GM12864 (cell line): ENCODE measurements at regions not wholly inside any gene's neighbourhood (a gene's known extent, or its start where the extent isn't known, plus 50 kb on each side); places are given as distances from the start of the nearest gene placed in this dataset.

Experiments
- DNase-seq: peaks from one replicate; pipeline ENCODE4 v3.0.0-alpha.2; 2011; ENCODE audit warnings: low read depth
- H3K4me3 ChIP-seq: 2 replicates; pipeline ENCODE4 v1.5.1; 2011; ENCODE audit warnings: mild to moderate bottlenecking, low read depth, low read length, control low read depth
- CTCF ChIP-seq: IDR thresholded peaks from 2 replicates; pipeline ENCODE4 v1.5.1; 2011; ENCODE audit warnings: low read depth, mild to moderate bottlenecking, moderate library complexity, low read length, control low read depth, inconsistent platforms; ENCODE audit errors: missing control alignments

- no peak for TF ChIP-seq CTCF
- no peak overlapping the region for H3K4me3 ChIP-seq
- no peak for DNase-seq
Measured at GRCh38 chr14:62443796-62444195, 601.5 kb downstream of the KCNH5 start.

GRCh38 chr14:62445570-62445969 is 599.7 kb downstream of the KCNH5 start:
- H3K4me3 ChIP-seq = no peak overlapping the region
- TF ChIP-seq CTCF = no peak
- DNase-seq = no peak

DNA sequence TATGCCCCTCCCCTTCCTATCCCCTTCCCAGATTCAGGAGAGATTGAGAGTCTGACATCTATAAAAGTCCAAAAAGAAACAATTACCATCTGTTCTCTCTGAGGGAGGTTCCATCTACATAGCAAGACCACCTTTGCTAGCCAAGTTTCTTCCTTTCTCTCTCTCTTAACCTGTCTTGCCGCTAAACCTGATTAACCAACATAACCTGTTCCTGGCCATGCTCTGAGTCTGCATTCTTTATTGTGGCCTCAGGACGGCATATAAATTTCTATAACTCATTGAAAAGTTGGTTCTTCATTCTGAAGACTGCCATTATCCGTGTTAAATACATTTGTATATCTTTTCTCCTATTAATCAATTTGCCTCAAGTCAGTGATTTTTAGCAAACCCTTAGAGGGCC is 594.0 kb downstream of the KCNH5 start:
- no peak for TF ChIP-seq CTCF
- DNase-seq = no peak
- no peak overlapping the region for H3K4me3 ChIP-seq

GRCh38 chr14:62453226-62453625 is 592.0 kb downstream of the KCNH5 start:
- no peak for DNase-seq
- H3K4me3 ChIP-seq = no peak overlapping the region
- TF ChIP-seq CTCF = no peak

DNA sequence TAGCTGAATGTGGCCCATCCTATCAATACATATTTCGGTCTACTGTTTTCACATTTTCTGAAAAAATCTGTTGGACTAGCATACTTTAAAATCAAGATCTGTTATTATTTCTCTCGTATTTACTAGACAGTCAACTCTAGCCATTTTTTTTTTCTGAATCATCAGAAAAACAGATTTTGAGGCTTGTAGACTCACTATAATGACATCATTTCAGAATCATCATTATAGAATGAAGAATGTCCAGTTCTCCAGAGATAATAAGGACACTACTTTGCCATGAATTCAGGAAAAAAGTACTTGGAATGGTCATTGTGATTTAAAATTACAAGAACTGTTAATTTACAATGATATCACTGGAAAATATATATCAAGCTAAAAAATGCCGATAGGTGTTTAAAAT is 589.8 kb downstream of the KCNH5 start:
- TF ChIP-seq CTCF = no peak
- DNase-seq = no peak
- no peak overlapping the region for H3K4me3 ChIP-seq

GRCh38 chr14:62462988-62463387 is 582.3 kb downstream of the KCNH5 start:
- TF ChIP-seq CTCF = no peak
- no peak overlapping the region for H3K4me3 ChIP-seq
- DNase-seq = no peak

DNA sequence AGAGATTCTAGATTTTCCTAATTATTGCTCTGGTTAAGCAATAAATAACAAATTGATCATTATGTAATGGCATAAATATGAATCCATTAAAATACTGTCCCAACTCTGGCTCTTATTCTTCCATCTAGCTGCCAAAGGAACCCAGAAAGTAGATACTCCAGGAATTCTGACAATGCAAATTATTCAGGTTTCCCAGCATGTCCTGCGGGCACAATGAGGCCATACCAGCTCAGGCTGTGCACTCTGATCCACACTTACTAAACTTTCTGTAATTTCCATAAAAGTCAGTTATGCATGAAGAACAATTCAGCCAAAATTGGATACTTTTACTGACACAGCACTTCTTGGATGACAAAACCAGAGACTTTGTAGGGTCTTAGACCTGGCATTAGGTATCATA is 576.3 kb downstream of the KCNH5 start:
- no peak for TF ChIP-seq CTCF
- no peak for DNase-seq

More for the DNA sequence above, 576.3 kb downstream of the KCNH5 start:
- no peak overlapping the region for H3K4me3 ChIP-seq
